Stimulated activated naive B cell treated with anti-CD40 and anti-IgM and Interleukin-4, amounts not matched to agents 10 μg/mL and 1 μg/mL and 100 μg/mL, for 72 hours (primary cell): ENCODE measurements at regions not wholly inside any gene's neighbourhood (a gene's known extent, or its start where the extent isn't known, plus 50 kb on each side); places are given as distances from the start of the nearest gene placed in this dataset.

Source experiments
- ATAC-seq, 2 donors: fragments of 150-1000 bp; cut with Tn5 transposase; replicated peaks; 2 replicates each; pipeline ENCODE4 v1.10.0; 2021; ENCODE audit warnings: moderate library complexity in 1 of 2
- DNase-seq: peaks from one replicate; pipeline ENCODE4 v3.0.0; 2021
- H3K27ac Mint-ChIP-seq: one replicate; pipeline ENCODE4 v1.8.0; 2022; ENCODE audit warnings: mild to moderate bottlenecking, mixed read lengths
- H3K27me3 Mint-ChIP-seq, 2 donors: one replicate each; pipeline ENCODE4 v1.8.0; 2022; ENCODE audit warnings: mixed read lengths in 2 of 2
- H3K36me3 Mint-ChIP-seq, 2 donors: one replicate each; pipeline ENCODE4 v1.8.0; 2022; ENCODE audit warnings: mixed read lengths in 2 of 2, mild to moderate bottlenecking in 1 of 2
- H3K4me1 Mint-ChIP-seq, 2 donors: one replicate each; pipeline ENCODE4 v1.8.0; 2022; ENCODE audit warnings: mixed read lengths in 2 of 2, mild to moderate bottlenecking in 1 of 2
- H3K4me3 Mint-ChIP-seq, 2 donors: one replicate each; pipeline ENCODE4 v1.8.0; 2022; ENCODE audit warnings: mild to moderate bottlenecking in 2 of 2, mixed read lengths in 2 of 2, moderate library complexity in 1 of 2
- H3K9me3 Mint-ChIP-seq, 2 donors: one replicate each; pipeline ENCODE4 v1.8.0; 2022; ENCODE audit warnings: mixed read lengths in 2 of 2, mild to moderate bottlenecking in 1 of 2

GRCh38 chrX:20803971-20804370 lies 537.3 kb upstream of the RPS6KA3 start:
- ATAC-seq, result no peak
- Mint-ChIP-seq H3K27ac (no peak overlapping the region), H3K9me3 (peaks cover 2 to 5% of the 10 kb centered on the region in 2 donors), H3K4me1 (no peaks in the 10 kb centered on the region), H3K36me3 (no peaks in the 10 kb centered on the region), H3K4me3 (no peak overlapping the region), H3K27me3 (no peaks in the 10 kb centered on the region)
- DNase-seq, result no peak

- no peaks in the 10 kb centered on the region for H3K27me3 Mint-ChIP-seq
- H3K4me3 Mint-ChIP-seq, result no peak overlapping the region
- ATAC-seq (no peak), DNase-seq (no peak)
- peaks cover 3 to 7% of the 10 kb centered on the region in 2 donors for H3K9me3 Mint-ChIP-seq
- H3K4me1 Mint-ChIP-seq, result no peaks in the 10 kb centered on the region
- no peaks in the 10 kb centered on the region for H3K36me3 Mint-ChIP-seq
- H3K27ac Mint-ChIP-seq, result no peak overlapping the region
These were observed 535.3 kb upstream of the RPS6KA3 start for GRCh38 chrX:20802036-20802435.

- Mint-ChIP-seq H3K4me3 (no peak overlapping the region), H3K36me3 (no peaks in the 10 kb centered on the region), H3K27ac (no peak overlapping the region), H3K4me1 (no peaks in the 10 kb centered on the region), H3K9me3 (peaks cover 3 to 7% of the 10 kb centered on the region in 2 donors), H3K27me3 (no peaks in the 10 kb centered on the region)
- ATAC-seq, result no peak
- no peak for DNase-seq
These were observed 529.7 kb upstream of the RPS6KA3 start for GRCh38 chrX:20796450-20796849.

GRCh38 chrX:20789103-20789502 lies 522.4 kb upstream of the RPS6KA3 start:
- no peaks in the 10 kb centered on the region for H3K36me3 Mint-ChIP-seq
- DNase-seq (no peak), ATAC-seq (no peak)
- no peak overlapping the region for H3K27ac Mint-ChIP-seq
- H3K9me3 Mint-ChIP-seq, result peaks cover 1 to 5% of the 10 kb centered on the region in 2 donors
- no peaks in the 10 kb centered on the region for H3K27me3 Mint-ChIP-seq
- no peaks in the 10 kb centered on the region for H3K4me1 Mint-ChIP-seq
- H3K4me3 Mint-ChIP-seq, result no peak overlapping the region

GRCh38 chrX:20767346-20767745 lies 500.6 kb upstream of the RPS6KA3 start:
- Mint-ChIP-seq H3K27me3 (no peaks in the 10 kb centered on the region), H3K36me3 (no peaks in the 10 kb centered on the region), H3K27ac (no peak overlapping the region), H3K4me3 (no peak overlapping the region), H3K9me3 (peaks cover 4 to 13% of the 10 kb centered on the region in 2 donors), H3K4me1 (no peaks in the 10 kb centered on the region)
- no peak for DNase-seq
- no peak for ATAC-seq

GRCh38 chrX:20756585-20756984 lies 489.9 kb upstream of the RPS6KA3 start:
- Mint-ChIP-seq H3K36me3 (no peaks in the 10 kb centered on the region), H3K4me1 (no peaks in the 10 kb centered on the region), H3K4me3 (no peak overlapping the region), H3K27ac (no peak overlapping the region), H3K27me3 (peaks cover 0 to 5% of the 10 kb centered on the region in 2 donors), H3K9me3 (no peaks in the 10 kb centered on the region)
- DNase-seq, result no peak
- ATAC-seq, result no peak

GRCh38 chrX:20753076-20753475 lies 486.4 kb upstream of the RPS6KA3 start:
- H3K4me1 Mint-ChIP-seq, result no peaks in the 10 kb centered on the region
- ATAC-seq (no peak), DNase-seq (no peak)
- H3K27ac Mint-ChIP-seq, result no peak overlapping the region
- no peaks in the 10 kb centered on the region for H3K36me3 Mint-ChIP-seq
- H3K4me3 Mint-ChIP-seq, result no peak overlapping the region
- H3K27me3 Mint-ChIP-seq, result peaks cover 0 to 5% of the 10 kb centered on the region in 2 donors
- no peaks in the 10 kb centered on the region for H3K9me3 Mint-ChIP-seq

- no peak overlapping the region for H3K4me3 Mint-ChIP-seq
- H3K9me3 Mint-ChIP-seq, result no peaks in the 10 kb centered on the region
- H3K27ac Mint-ChIP-seq, result no peak overlapping the region
- H3K27me3 Mint-ChIP-seq, result no peaks in the 10 kb centered on the region
- DNase-seq (no peak), ATAC-seq (no peak)
- H3K4me1 Mint-ChIP-seq, result no peaks in the 10 kb centered on the region
- no peaks in the 10 kb centered on the region for H3K36me3 Mint-ChIP-seq
These were observed 480.0 kb upstream of the RPS6KA3 start for GRCh38 chrX:20746690-20747089.

- Mint-ChIP-seq H3K27me3 (no peaks in the 10 kb centered on the region), H3K4me3 (no peak overlapping the region), H3K4me1 (no peaks in the 10 kb centered on the region), H3K9me3 (no peaks in the 10 kb centered on the region), H3K36me3 (no peaks in the 10 kb centered on the region), H3K27ac (no peak overlapping the region)
- no peak for DNase-seq
- no peak for ATAC-seq
These were observed 476.3 kb upstream of the RPS6KA3 start for GRCh38 chrX:20743046-20743445.

GRCh38 chrX:20742106-20742505 lies 475.4 kb upstream of the RPS6KA3 start:
- no peak for DNase-seq
- no peaks in the 10 kb centered on the region for H3K9me3 Mint-ChIP-seq
- no peaks in the 10 kb centered on the region for H3K27me3 Mint-ChIP-seq
- no peak for ATAC-seq
- H3K36me3 Mint-ChIP-seq, result no peaks in the 10 kb centered on the region
- no peak overlapping the region for H3K4me3 Mint-ChIP-seq
- no peak overlapping the region for H3K27ac Mint-ChIP-seq
- H3K4me1 Mint-ChIP-seq, result no peaks in the 10 kb centered on the region

GRCh38 chrX:20740443-20740842 lies 473.7 kb upstream of the RPS6KA3 start:
- no peak overlapping the region for H3K4me3 Mint-ChIP-seq
- H3K36me3 Mint-ChIP-seq, result no peaks in the 10 kb centered on the region
- no peak overlapping the region for H3K27ac Mint-ChIP-seq
- H3K27me3 Mint-ChIP-seq, result no peaks in the 10 kb centered on the region
- ATAC-seq (no peak), DNase-seq (no peak)
- H3K9me3 Mint-ChIP-seq, result peaks cover 0 to 2% of the 10 kb centered on the region in 2 donors
- H3K4me1 Mint-ChIP-seq, result no peaks in the 10 kb centered on the region

GRCh38 chrX:20739038-20739745 lies 472.5 kb upstream of the RPS6KA3 start:
- no peak for ATAC-seq
- no peak for DNase-seq
- H3K36me3 Mint-ChIP-seq, result no peaks in the 10 kb centered on the region
- H3K27me3 Mint-ChIP-seq, result no peaks in the 10 kb centered on the region
- no peaks in the 10 kb centered on the region for H3K4me1 Mint-ChIP-seq
- no peak overlapping the region for H3K27ac Mint-ChIP-seq
- H3K9me3 Mint-ChIP-seq, result peaks cover 0 to 2% of the 10 kb centered on the region in 2 donors
- H3K4me3 Mint-ChIP-seq, result no peak overlapping the region

- Mint-ChIP-seq H3K27me3 (no peaks in the 10 kb centered on the region), H3K4me3 (no peak overlapping the region), H3K4me1 (no peaks in the 10 kb centered on the region), H3K27ac (no peak overlapping the region), H3K9me3 (no peaks in the 10 kb centered on the region), H3K36me3 (no peaks in the 10 kb centered on the region)
- no peak for DNase-seq
- ATAC-seq, result no peak
These were observed 462.7 kb upstream of the RPS6KA3 start for GRCh38 chrX:20729416-20729815.

- ATAC-seq (no peak), DNase-seq (no peak)
- no peaks in the 10 kb centered on the region for H3K27me3 Mint-ChIP-seq
- H3K9me3 Mint-ChIP-seq, result no peaks in the 10 kb centered on the region
- no peak overlapping the region for H3K27ac Mint-ChIP-seq
- no peaks in the 10 kb centered on the region for H3K36me3 Mint-ChIP-seq
- no peak overlapping the region for H3K4me3 Mint-ChIP-seq
- H3K4me1 Mint-ChIP-seq, result no peaks in the 10 kb centered on the region
These were observed 460.7 kb upstream of the RPS6KA3 start for GRCh38 chrX:20727447-20727846.

- no peaks in the 10 kb centered on the region for H3K4me1 Mint-ChIP-seq
- DNase-seq, result no peak
- H3K36me3 Mint-ChIP-seq, result no peaks in the 10 kb centered on the region
- H3K27me3 Mint-ChIP-seq, result no peaks in the 10 kb centered on the region
- H3K9me3 Mint-ChIP-seq, result peaks cover 0 to 2% of the 10 kb centered on the region in 2 donors
- no peak for ATAC-seq
- no peak overlapping the region for H3K4me3 Mint-ChIP-seq
- H3K27ac Mint-ChIP-seq, result no peak overlapping the region
These were observed 454.4 kb upstream of the RPS6KA3 start for GRCh38 chrX:20720954-20721626.
